ENCODE measurements at regions not wholly inside any gene's neighbourhood (a gene's known extent, or its start where the extent isn't known, plus 50 kb on each side); places are given as distances from the start of the nearest gene placed in this dataset.

DNA sequence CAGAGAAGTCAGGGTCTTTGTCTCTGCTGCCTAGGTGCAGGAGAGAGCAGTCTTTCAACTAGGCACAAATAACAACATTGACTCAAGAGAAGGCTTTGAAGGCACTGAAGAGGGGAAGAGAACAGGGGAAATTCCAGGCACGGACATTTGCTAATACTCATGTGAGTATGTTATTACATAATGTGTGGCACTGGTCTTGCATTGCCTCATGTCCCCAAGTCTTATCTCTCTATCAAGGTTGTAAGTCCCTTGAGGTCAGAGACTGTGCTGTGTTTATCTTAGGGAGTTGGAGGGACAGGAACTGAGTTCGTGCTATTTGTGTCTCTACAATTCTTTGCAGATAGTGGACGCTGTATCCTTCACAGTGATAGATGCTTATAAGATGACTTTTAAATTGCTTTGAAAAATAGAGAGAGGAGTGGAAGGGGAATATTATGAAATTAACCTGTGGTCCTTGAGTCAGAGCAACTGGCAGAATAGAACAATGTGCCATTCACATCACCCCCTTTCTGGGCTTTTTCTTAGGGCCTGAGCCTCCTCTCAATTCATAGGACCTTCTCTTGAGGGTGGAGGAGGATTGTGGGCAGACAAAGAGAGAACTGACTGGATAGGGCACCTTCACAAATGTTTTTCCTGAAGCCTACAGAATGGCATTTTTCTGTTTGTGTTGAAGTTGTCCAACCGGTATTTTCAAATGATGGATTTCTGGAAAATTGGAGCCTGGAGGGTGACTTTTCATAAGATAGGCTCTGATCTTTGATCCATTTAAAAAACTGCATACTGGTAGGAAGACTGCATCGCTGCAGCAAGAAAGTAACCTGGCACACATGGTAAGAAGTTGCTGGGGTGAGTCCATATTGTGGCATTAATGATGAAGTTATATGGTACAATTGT lies 96.6 kb upstream of the CXCR4 start:
- TF ChIP-seq POLR2AphosphoS5 (IDR thresholded peaks at IDR 0.05; ENCODE audit: low read depth, low read length) = no peak
- no peak for TF ChIP-seq SIN3A (IDR thresholded peaks at IDR 0.05; ENCODE audit: borderline replicate concordance, insufficient read depth, low read length)
- TF ChIP-seq, protein P1, sequence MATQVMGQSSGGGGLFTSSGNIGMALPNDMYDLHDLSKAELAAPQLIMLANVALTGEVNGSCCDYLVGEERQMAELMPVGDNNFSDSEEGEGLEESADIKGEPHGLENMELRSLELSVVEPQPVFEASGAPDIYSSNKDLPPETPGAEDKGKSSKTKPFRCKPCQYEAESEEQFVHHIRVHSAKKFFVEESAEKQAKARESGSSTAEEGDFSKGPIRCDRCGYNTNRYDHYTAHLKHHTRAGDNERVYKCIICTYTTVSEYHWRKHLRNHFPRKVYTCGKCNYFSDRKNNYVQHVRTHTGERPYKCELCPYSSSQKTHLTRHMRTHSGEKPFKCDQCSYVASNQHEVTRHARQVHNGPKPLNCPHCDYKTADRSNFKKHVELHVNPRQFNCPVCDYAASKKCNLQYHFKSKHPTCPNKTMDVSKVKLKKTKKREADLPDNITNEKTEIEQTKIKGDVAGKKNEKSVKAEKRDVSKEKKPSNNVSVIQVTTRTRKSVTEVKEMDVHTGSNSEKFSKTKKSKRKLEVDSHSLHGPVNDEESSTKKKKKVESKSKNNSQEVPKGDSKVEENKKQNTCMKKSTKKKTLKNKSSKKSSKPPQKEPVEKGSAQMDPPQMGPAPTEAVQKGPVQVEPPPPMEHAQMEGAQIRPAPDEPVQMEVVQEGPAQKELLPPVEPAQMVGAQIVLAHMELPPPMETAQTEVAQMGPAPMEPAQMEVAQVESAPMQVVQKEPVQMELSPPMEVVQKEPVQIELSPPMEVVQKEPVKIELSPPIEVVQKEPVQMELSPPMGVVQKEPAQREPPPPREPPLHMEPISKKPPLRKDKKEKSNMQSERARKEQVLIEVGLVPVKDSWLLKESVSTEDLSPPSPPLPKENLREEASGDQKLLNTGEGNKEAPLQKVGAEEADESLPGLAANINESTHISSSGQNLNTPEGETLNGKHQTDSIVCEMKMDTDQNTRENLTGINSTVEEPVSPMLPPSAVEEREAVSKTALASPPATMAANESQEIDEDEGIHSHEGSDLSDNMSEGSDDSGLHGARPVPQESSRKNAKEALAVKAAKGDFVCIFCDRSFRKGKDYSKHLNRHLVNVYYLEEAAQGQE (IDR thresholded peaks at IDR 0.05; ENCODE audit: insufficient read depth in 1 of 2, low read depth in 2 of 2, low read length in 2 of 2) = no peak
- no peak for TF ChIP-seq TAF1 (IDR thresholded peaks at IDR 0.05; ENCODE audit: borderline replicate concordance, insufficient read depth, low read length)
- no peak for TF ChIP-seq FOXP2 (optimal IDR thresholded peaks at IDR 0.05; ENCODE audit: borderline replicate concordance, extremely low read depth, extremely low read length, insufficient read depth)

- TF ChIP-seq POLR2AphosphoS5 (IDR thresholded peaks at IDR 0.05; ENCODE audit: low read depth, low read length) = no peak
- TF ChIP-seq SIN3A (IDR thresholded peaks at IDR 0.05; ENCODE audit: borderline replicate concordance, insufficient read depth, low read length) = no peak
- TF ChIP-seq, protein P1 (IDR thresholded peaks at IDR 0.05; ENCODE audit: insufficient read depth in 1 of 2, low read depth in 2 of 2, low read length in 2 of 2) = no peak
- no peak for TF ChIP-seq TAF1 (IDR thresholded peaks at IDR 0.05; ENCODE audit: borderline replicate concordance, insufficient read depth, low read length)
- TF ChIP-seq FOXP2 (optimal IDR thresholded peaks at IDR 0.05; ENCODE audit: borderline replicate concordance, extremely low read depth, extremely low read length, insufficient read depth) = no peak
These were observed 95.9 kb upstream of the CXCR4 start for GRCh38 chr2:136213836-136214235.

DNA sequence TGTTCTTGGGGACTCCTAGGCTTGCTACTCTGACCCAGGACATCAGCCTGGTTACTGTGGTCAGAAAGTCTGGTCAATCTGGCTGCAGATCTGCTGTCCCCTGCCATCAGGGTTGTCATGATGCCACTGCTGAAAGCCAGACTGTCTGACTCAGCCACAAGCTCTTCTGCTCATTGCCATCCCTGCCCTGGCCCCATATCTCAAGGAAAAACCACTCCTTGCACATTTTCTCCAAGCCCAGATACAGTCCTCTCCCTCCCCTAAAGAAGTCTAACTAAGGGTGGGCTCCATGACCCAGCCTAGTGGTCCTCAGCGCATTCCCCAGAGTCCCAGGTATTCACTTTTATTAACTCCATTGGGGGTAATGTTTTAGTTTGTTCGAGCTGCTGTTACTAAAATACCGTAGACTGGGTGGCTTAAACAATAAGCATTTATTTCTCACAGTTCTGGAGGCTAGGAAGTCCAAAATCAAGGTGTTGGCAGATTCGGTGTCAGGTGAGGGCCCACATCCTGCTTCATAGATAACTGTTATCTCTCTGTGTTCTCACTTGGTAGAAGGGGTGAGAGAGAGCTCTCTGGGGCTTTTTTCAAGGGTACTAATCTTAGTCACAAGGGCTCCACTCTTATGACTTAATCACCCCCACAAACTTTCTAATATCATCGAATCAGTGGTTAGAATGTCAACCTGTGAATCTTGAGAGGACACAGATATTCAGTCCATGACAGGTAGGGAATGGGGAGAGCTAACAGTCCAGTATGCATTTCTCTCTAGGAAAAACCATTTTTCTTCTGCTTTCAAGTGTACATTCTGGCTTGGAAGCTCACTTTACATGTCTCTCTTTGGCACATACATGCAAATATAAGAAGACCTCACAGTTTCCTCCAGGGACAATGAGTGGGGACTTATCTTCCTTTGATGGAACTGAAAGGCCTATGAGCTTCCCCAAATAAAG lies 94.8 kb upstream of the CXCR4 start:
- TF ChIP-seq SIN3A (IDR thresholded peaks at IDR 0.05; ENCODE audit: borderline replicate concordance, insufficient read depth, low read length) = no peak
- no peak for TF ChIP-seq TAF1 (IDR thresholded peaks at IDR 0.05; ENCODE audit: borderline replicate concordance, insufficient read depth, low read length)
- no peak for TF ChIP-seq FOXP2 (optimal IDR thresholded peaks at IDR 0.05; ENCODE audit: borderline replicate concordance, extremely low read depth, extremely low read length, insufficient read depth)

GRCh38 chr2:136211701-136212100 lies 93.8 kb upstream of the CXCR4 start:
- no peak for TF ChIP-seq FOXP2 (optimal IDR thresholded peaks at IDR 0.05; ENCODE audit: borderline replicate concordance, extremely low read depth, extremely low read length, insufficient read depth)
- TF ChIP-seq, protein P1 (IDR thresholded peaks at IDR 0.05; ENCODE audit: insufficient read depth in 1 of 2, low read depth in 2 of 2, low read length in 2 of 2) = no peak
- TF ChIP-seq TAF1 (IDR thresholded peaks at IDR 0.05; ENCODE audit: borderline replicate concordance, insufficient read depth, low read length) = no peak
- TF ChIP-seq POLR2AphosphoS5 (IDR thresholded peaks at IDR 0.05; ENCODE audit: low read depth, low read length) = no peak
- TF ChIP-seq SIN3A (IDR thresholded peaks at IDR 0.05; ENCODE audit: borderline replicate concordance, insufficient read depth, low read length) = no peak

- TF ChIP-seq SIN3A (IDR thresholded peaks at IDR 0.05; ENCODE audit: borderline replicate concordance, insufficient read depth, low read length) = no peak
These were observed 92.9 kb upstream of the CXCR4 start for GRCh38 chr2:136210822-136211221.
